SK-N-MC (cell line): ENCODE measurements at regions not wholly inside any gene's neighbourhood (a gene's known extent, or its start where the extent isn't known, plus 50 kb on each side); places are given as distances from the start of the nearest gene placed in this dataset.

Source experiments
- EZH2 ChIP-seq: fragments of 200-600 bp; sonication (generic); IDR thresholded peaks from one replicate; pipeline ENCODE4 v1.6.1; 2017; ENCODE audit warnings: antibody characterized with exemption
- POLR2AphosphoS5 ChIP-seq: IDR thresholded peaks from 2 replicates; pipeline ENCODE4 v1.6.1; 2012; ENCODE audit warnings: mild to moderate bottlenecking, low read depth, low read length, borderline replicate concordance

GRCh38 chr10:113287592-113287991 lies 265.3 kb upstream of the HABP2 start:
- TF ChIP-seq POLR2AphosphoS5 (no peak), EZH2 (no peak)
